NCI-H187 (cell line): ENCODE measurements at regions not wholly inside any gene's neighbourhood (a gene's known extent, or its start where the extent isn't known, plus 50 kb on each side); places are given as distances from the start of the nearest gene placed in this dataset.
"Not testable (repeated sequence)": the region's sequence is repeated elsewhere in the genome, so short reads cannot be mapped to it uniquely, and the experiment has no call there.

Experiments
- DNase-seq, 2 experiments: peaks; one replicate each; lab custom pipeline; 2025; lab: John Stamatoyannopoulos, UW

GRCh38 chr9:30982301-30982700, 1402.1 kb upstream of the ACO1 start:
- no peak for DNase-seq

DNA sequence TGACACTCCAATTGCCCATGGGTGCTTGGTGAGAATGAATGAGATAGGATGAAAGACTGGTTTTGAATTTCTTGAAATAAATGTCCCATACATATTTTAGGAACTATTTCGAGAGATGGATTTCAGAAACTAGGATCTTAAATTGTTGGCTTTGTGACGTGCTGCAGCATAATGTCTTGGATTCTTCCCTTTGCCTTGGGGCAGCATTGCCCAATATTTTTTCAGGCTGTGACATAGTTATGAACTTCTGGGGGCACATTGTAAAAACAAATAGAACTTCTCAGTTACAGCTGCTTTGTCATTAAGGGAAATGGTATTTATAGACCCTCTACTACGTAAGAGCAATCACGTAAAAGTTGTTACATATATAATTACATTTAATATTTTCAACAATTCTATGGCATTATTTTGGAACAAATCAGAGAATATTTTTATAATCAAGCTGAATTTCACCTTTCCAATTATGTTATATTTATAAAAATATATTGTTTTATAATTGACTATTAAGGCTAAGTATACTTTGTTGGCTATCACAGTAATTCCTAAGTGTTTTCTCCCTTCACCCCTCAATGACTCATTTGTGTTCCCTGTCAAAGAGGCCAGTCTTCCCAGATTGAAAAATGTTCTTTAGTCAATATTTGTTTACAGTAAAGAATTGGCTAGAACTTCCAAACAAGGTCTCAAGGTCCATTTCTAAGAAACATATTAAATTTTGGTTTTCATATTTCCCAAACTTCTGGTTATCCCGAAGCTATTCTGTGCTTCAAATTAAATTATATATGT, 1388.3 kb upstream of the ACO1 start:
- DNase-seq: no peak

DNA sequence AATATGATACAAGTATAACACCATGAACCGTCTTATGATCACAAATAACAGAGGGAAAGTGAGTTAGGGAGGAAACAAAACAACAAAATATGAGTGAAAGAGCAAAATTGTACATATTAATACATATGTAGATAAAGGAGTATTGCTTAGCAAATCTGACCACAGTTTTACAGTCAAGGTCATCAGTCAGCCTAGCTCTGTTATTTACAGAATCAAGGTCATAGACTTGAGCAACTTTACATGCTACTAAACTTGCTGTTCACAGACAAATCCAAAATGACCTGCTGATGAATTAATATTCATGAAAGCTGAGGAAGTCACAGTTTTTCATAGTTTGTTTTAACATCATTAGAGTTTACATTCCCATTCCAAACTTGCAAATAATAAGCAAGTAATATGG, 1387.7 kb upstream of the ACO1 start:
- no peak for DNase-seq

- no peak for DNase-seq
These were observed 1387.2 kb upstream of the ACO1 start for GRCh38 chr9:30997291-30997690.

GRCh38 chr9:31005086-31005665, 1379.3 kb upstream of the ACO1 start:
- DNase-seq: no peak

- no peak for DNase-seq
These were observed 1371.1 kb upstream of the ACO1 start for GRCh38 chr9:31013371-31013770.

GRCh38 chr9:31023847-31024246, 1360.6 kb upstream of the ACO1 start:
- DNase-seq: no peak

- no peak for DNase-seq
These were observed 1356.8 kb upstream of the ACO1 start for GRCh38 chr9:31027678-31028077.

DNA sequence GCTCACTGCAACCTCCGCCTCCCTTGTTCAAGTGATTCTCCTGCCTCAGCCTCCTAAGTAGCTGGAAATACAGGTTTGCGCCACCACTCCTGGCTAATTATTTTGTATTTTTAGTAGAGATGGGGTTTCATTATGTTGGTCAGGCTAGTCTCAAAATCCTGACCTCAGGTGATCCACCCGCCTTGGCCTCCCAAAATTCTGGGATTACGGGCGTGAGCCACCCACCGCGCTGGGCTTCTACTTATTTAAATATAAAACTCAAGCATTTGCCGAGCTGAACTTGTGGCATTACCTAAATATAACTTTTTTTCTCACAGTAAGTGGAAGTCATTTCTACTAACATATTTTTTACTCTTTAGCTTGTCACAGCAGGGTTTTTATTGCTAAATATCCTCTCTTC, 1356.3 kb upstream of the ACO1 start:
- DNase-seq: no peak

DNA sequence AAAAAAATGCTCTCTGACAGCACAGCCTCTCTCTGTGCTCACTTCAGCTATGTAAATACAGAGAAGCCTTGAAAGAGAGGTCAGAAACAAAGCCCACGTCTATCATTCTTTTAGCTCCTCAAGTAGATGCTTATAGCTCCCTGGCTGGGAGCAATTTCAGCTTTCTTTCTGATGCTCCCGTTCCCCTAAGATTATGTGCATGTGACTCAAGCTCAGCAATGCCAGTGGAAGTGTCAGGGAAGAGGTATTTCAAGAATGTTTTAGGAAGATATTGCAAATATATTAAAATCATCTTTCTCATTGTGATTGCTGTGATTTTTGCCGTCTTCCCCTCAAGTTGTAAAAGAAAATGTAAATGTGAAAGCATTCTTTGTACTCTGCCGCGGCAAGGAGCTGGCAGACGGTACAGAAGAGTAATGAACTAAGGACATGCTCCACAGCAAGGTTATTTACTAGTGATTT, 1353.7 kb upstream of the ACO1 start:
- DNase-seq: no peak

- DNase-seq: no peak
These were observed 1352.2 kb upstream of the ACO1 start for GRCh38 chr9:31032206-31032605.

GRCh38 chr9:31034311-31034710, 1350.1 kb upstream of the ACO1 start:
- DNase-seq: no peak

DNA sequence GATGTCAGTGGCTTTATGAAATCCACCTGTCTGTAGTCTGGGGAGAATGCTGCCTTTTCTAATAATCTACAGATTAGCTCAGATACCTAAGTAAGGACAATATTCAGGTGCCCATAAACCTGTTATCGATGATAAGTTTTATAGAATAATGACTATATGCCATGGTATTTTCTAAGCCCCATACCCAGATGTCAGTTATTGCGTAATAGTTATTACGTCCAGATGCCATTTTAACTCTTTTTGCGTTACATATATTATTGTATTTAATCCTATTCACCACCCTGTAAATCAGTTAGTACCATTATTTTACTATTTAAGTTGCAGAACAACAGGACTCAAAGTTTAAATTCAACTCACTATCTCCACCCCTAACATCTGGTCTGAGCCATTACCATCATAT, 1343.9 kb upstream of the ACO1 start:
- no peak for DNase-seq

DNA sequence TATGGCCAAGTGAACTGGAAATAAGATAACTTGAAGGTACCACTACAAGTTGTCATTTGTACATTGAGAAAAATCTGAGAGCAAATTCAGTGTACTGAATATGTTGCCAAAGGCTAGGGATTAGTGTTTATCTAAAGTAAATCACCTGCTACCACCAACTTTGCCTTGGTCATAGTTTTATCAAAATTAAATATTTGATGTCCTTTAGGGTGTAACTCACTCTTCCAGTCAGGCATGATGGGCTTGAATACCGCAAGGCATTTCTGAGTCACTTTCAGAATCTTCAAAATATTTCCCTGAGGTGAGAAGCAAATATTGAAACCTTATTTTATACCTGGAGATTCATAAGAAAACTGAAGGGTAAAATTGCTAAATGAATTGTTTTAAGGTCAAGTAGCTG, 1338.6 kb upstream of the ACO1 start:
- no peak for DNase-seq

- DNase-seq: not testable (repeated sequence)
These were observed 1322.9 kb upstream of the ACO1 start for GRCh38 chr9:31061592-31061991.

GRCh38 chr9:31065691-31066090, 1318.8 kb upstream of the ACO1 start:
- DNase-seq: no peak

DNA sequence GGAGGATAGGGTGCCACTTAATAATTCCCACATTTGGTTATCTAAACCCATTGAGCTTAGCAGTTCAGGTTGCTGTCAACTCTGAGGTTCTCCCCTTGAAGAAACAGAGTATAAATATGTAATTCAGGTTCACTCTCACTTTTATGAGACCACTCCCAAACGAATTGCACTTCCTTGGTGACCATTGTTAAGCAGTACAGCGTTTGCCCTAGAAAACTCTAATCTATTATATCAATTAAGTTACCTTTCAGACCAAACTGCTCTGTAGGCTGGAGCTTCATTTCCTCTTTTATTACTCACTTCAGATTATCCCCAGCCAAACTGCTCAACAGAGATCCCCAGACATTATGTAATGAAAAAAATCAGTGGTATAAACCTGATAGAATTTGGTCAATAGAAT, 1317.0 kb upstream of the ACO1 start:
- DNase-seq: no peak

- DNase-seq: no peak
These were observed 1312.7 kb upstream of the ACO1 start for GRCh38 chr9:31071606-31072286.

GRCh38 chr9:31078175-31078574, 1306.3 kb upstream of the ACO1 start:
- DNase-seq: no peak

DNA sequence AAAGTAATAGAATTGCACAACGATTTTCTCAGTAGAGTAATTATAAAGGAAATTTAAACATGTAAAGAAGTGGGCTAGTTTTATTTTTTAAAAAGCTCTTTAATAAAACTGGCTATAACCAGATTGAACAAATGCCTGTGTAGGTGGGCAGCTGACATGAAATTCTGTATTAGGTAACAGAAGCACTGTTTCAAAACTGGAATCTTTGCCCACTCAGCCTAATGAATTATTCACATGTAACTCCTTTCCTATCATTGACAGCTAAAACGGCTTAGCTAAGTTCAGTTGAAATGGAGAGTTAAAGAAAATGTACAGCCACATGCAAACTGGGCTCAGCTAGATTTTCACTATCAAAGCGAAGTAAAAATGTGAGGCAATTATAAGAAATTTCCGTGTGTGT, 1300.1 kb upstream of the ACO1 start:
- DNase-seq: no peak

GRCh38 chr9:31089549-31090221, 1294.8 kb upstream of the ACO1 start:
- DNase-seq: no peak

GRCh38 chr9:31100311-31100710, 1284.1 kb upstream of the ACO1 start:
- DNase-seq: no peak

DNA sequence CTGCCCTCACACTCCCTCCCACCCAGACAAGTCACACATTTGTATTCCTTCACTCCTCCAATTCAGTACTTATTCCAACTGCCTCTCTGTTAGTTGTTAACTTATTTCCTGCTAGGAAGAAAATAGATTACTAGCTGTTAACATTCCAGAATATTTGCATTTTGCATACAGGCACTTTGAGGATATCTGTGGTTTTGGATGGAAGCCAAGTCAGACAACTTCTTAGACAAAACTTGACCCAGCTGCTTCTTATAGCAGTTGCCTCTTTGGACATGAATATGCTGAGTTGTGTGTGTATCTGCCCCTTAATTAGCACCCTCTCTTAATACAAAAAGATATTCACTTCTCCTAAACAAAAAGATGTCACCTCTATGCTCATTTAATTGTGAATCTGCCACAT, 1280.6 kb upstream of the ACO1 start:
- DNase-seq: no peak
